Panc1 (cell line): ENCODE measurements at regions not wholly inside any gene's neighbourhood (a gene's known extent, or its start where the extent isn't known, plus 50 kb on each side); places are given as distances from the start of the nearest gene placed in this dataset.

Experiments
- ATAC-seq: fragments of 200-7000 bp; cut with Tn5 transposase; 2 replicates; pipeline ENCODE4 v1.9.1; 2020; ENCODE audit warnings: mild to moderate bottlenecking, moderate library complexity
- BruUV-seq: library from RNA; stranded (reverse); fragments of 400-500 nt; replicated peaks from 2 replicates; lab custom pipeline; 2021; lab: Mats Ljungman, UMichigan
- CTCF ChIA-PET: fragments of 300-600 bp; sonication (Branson Sonifier 250); formaldehyde crosslinking; loops from one replicate; lab custom pipeline; 2022; ENCODE audit warnings: antibody characterized with exemption; lab: Charles Lee
- POLR2A ChIA-PET: fragments of 300-600 bp; sonication (Branson Sonifier 250); formaldehyde crosslinking; loops from one replicate; lab custom pipeline; 2022; ENCODE audit warnings: antibody characterized with exemption; lab: Charles Lee
- DNase-seq: peaks from one replicate; pipeline ENCODE4 v3.0.0-alpha.2; 2010; ENCODE audit warnings: low read depth, low spot score
- H3K27ac ChIP-seq: 2 replicates; pipeline ENCODE4 v1.5.1; 2011; ENCODE audit warnings: mild to moderate bottlenecking, low read length, inconsistent platforms
- H3K27me3 ChIP-seq: fragments of 200-500 bp; sonication (Bioruptor generic); 2 replicates; pipeline ENCODE4 v1.6.0; 2014; ENCODE audit warnings: low read length, inconsistent platforms; ENCODE audit not compliant: control insufficient read depth, insufficient read depth
- H3K36me3 ChIP-seq: fragments of 200-500 bp; sonication (Bioruptor generic); 2 replicates; pipeline ENCODE4 v1.5.1; 2014; ENCODE audit warnings: inconsistent platforms, mild to moderate bottlenecking, low read length, moderate library complexity; ENCODE audit not compliant: control insufficient read depth, insufficient read depth
- H3K4me1 ChIP-seq: 2 replicates; pipeline ENCODE4 v1.5.1; 2011; ENCODE audit warnings: inconsistent platforms, mild to moderate bottlenecking, low read length, moderate library complexity; ENCODE audit not compliant: control insufficient read depth, insufficient read depth
- H3K4me3 ChIP-seq, 2 experiments: 2 replicates each; pipeline ENCODE4 v1.5.1; 2011 to 2012; ENCODE audit warnings: low read depth in 2 of 2, low read length in 2 of 2, mild to moderate bottlenecking in 2 of 2, inconsistent platforms in 1 of 2, moderate library complexity in 1 of 2
- H3K9me3 ChIP-seq: fragments of 200-500 bp; sonication (Bioruptor generic); 2 replicates; pipeline ENCODE4 v1.5.1; 2014; ENCODE audit warnings: low read depth, mild to moderate bottlenecking, inconsistent platforms, low read length, moderate library complexity; ENCODE audit not compliant: control insufficient read depth, insufficient read depth
- POLR2AphosphoS5 ChIP-seq: IDR thresholded peaks from 2 replicates; pipeline ENCODE4 v1.6.1; 2012; ENCODE audit warnings: mild to moderate bottlenecking, low read depth, low read length, moderate library complexity
- REST ChIP-seq, 2 experiments: IDR thresholded peaks; 2 replicates each; pipeline ENCODE4 v1.6.1; 2011 to 2012; ENCODE audit warnings: low read depth in 2 of 2, control low read depth in 1 of 2, low read length in 1 of 2, mild to moderate bottlenecking in 1 of 2, moderate library complexity in 1 of 2; ENCODE audit not compliant: insufficient read depth in 1 of 2
- SIN3A ChIP-seq: IDR thresholded peaks from 2 replicates; pipeline ENCODE4 v1.6.1; 2012; ENCODE audit warnings: low read depth, mild to moderate bottlenecking, low read length, moderate library complexity, borderline replicate concordance; ENCODE audit not compliant: insufficient read depth
- TCF7L2 ChIP-seq: IDR thresholded peaks from 2 replicates; pipeline ENCODE4 v1.6.1; 2011; ENCODE audit warnings: mild to moderate bottlenecking, low read depth, low read length, inconsistent platforms
- in situ Hi-C: cut with HindIII; loops from 2 replicates; pipeline ENCODE4 v1.10.0; 2016; ENCODE audit warnings: low sequenced_read_pairs, low pct_unique_long_range_greater_than_20kb
- intact Hi-C: fragments of 100-400 bp; cut with micrococcal nuclease; formaldehyde crosslinking; loops from one replicate; pipeline ENCODE4 v1.10.0; 2022; ENCODE audit not compliant: unreplicated experiment
- TF ChIP-seq, protein P1 (sequence below): fragments of 450-650 bp; IDR thresholded peaks from 2 replicates; pipeline ENCODE4 v1.5.1; 2017; ENCODE audit warnings: mild to moderate bottlenecking

DNA sequence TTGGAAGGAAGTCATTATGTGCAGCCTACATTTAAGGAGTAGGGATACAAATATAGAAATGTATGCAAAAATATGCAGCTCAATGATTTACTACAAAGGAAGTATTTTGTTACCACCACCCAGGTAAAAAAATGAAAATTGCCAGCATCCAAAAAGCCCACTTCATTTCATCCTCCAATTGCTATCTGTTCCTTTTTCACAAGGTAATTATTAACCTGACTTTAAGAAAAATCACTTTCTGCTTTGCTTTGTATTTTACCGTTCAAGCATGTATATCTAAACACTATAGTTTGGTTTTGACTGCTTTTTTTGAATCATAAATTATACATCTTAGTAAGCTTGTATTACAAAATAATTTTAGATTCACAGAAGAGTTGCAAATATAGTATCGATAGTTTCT, 768.5 kb upstream of the GJE1 start:
- intact Hi-C loops: no loop called here
- H3K27me3 ChIP-seq: no peaks in the 10 kb centered on the region
- ChIA-PET CTCF (no interaction called here), POLR2A (no interaction called here)
- no peaks in the 10 kb centered on the region for H3K36me3 ChIP-seq
- no peak overlapping the region for H3K4me3 ChIP-seq
- no peak overlapping the region for H3K27ac ChIP-seq
- TF ChIP-seq TCF7L2 (no peak), POLR2AphosphoS5 (no peak), REST (IDR thresholded peaks at IDR 0.05; ENCODE audit: insufficient read depth in 1 of 2, low read depth in 2 of 2, low read length in 1 of 2) (no peak), SIN3A (no peak)
- TF ChIP-seq, protein P1, sequence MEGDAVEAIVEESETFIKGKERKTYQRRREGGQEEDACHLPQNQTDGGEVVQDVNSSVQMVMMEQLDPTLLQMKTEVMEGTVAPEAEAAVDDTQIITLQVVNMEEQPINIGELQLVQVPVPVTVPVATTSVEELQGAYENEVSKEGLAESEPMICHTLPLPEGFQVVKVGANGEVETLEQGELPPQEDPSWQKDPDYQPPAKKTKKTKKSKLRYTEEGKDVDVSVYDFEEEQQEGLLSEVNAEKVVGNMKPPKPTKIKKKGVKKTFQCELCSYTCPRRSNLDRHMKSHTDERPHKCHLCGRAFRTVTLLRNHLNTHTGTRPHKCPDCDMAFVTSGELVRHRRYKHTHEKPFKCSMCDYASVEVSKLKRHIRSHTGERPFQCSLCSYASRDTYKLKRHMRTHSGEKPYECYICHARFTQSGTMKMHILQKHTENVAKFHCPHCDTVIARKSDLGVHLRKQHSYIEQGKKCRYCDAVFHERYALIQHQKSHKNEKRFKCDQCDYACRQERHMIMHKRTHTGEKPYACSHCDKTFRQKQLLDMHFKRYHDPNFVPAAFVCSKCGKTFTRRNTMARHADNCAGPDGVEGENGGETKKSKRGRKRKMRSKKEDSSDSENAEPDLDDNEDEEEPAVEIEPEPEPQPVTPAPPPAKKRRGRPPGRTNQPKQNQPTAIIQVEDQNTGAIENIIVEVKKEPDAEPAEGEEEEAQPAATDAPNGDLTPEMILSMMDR: no peak
- BruUV-seq: no TSS peak
- DNase-seq (no peak), ATAC-seq (no peak)
- in situ Hi-C loops: no loop called here
- no peaks in the 10 kb centered on the region for H3K9me3 ChIP-seq
- no peaks in the 10 kb centered on the region for H3K4me1 ChIP-seq

GRCh38 chr6:141361559-141361958, 771.2 kb upstream of the GJE1 start:
- H3K27me3 ChIP-seq: no peaks in the 10 kb centered on the region
- H3K4me3 ChIP-seq: no peak overlapping the region
- H3K9me3 ChIP-seq: no peaks in the 10 kb centered on the region
- no TSS peak for BruUV-seq
- POLR2A ChIA-PET: no interaction called here
- CTCF ChIA-PET: no interaction called here
- H3K4me1 ChIP-seq: no peaks in the 10 kb centered on the region
- no peak for TF ChIP-seq REST (IDR thresholded peaks at IDR 0.05; ENCODE audit: insufficient read depth in 1 of 2, low read depth in 2 of 2, low read length in 1 of 2)
- TF ChIP-seq SIN3A: no peak
- TF ChIP-seq, protein P1: no peak
- TF ChIP-seq TCF7L2: no peak
- TF ChIP-seq POLR2AphosphoS5: no peak
- intact Hi-C loops (no loop called here), in situ Hi-C loops (no loop called here)
- no peaks in the 10 kb centered on the region for H3K36me3 ChIP-seq
- ATAC-seq (no peak), DNase-seq (no peak)
- H3K27ac ChIP-seq: no peak overlapping the region
